Esophagus squamous epithelium (tissue), 4 donors: ENCODE measurements at regions not wholly inside any gene's neighbourhood (a gene's known extent, or its start where the extent isn't known, plus 50 kb on each side); places are given as distances from the start of the nearest gene placed in this dataset.

Source experiments
- POLR2A ChIP-seq, 4 donors: fragments of 450-650 bp; IDR thresholded peaks; one replicate each; pipeline ENCODE4 v1.6.1; 2017; ENCODE audit warnings: antibody characterized with exemption in 4 of 4, mild to moderate bottlenecking in 4 of 4, moderate library complexity in 3 of 4
- TF ChIP-seq, protein P1 (sequence below), 6 experiments: fragments of 450-650 bp in 4 of 6; fragments of 200-600 bp in 2 of 6; sonication (generic) in 2 of 6; IDR thresholded peaks; one replicate each; pipeline ENCODE4 v1.5.1; 2016 to 2019; ENCODE audit warnings: antibody characterized with exemption in 6 of 6, mild to moderate bottlenecking in 4 of 6, moderate library complexity in 4 of 6

DNA sequence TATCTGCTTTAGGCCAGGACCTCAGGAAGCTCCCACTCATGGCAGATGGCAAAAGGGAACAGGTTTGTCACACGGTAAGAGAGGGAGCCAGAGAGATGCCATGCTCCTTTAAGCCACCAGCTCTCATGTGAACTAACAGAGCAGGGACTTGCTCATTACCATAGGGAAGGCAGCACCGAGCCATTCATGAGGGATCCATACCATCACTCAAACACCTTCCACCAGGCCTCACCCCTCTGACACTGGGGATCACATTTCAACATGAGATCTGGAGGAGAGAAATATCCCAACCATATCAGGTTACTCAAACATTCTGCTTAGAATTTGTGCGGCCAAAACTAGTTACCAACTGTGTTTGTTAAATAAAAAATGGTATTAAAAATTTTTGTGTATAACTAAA, 427.0 kb downstream of the UQCRFS1 start:
- TF ChIP-seq, protein P1, sequence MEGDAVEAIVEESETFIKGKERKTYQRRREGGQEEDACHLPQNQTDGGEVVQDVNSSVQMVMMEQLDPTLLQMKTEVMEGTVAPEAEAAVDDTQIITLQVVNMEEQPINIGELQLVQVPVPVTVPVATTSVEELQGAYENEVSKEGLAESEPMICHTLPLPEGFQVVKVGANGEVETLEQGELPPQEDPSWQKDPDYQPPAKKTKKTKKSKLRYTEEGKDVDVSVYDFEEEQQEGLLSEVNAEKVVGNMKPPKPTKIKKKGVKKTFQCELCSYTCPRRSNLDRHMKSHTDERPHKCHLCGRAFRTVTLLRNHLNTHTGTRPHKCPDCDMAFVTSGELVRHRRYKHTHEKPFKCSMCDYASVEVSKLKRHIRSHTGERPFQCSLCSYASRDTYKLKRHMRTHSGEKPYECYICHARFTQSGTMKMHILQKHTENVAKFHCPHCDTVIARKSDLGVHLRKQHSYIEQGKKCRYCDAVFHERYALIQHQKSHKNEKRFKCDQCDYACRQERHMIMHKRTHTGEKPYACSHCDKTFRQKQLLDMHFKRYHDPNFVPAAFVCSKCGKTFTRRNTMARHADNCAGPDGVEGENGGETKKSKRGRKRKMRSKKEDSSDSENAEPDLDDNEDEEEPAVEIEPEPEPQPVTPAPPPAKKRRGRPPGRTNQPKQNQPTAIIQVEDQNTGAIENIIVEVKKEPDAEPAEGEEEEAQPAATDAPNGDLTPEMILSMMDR (IDR thresholded peaks at IDR 0.05), result no peak
- TF ChIP-seq POLR2A (IDR thresholded peaks at IDR 0.05), result no peak
